Panc1 (cell line): ENCODE measurements at regions not wholly inside any gene's neighbourhood (a gene's known extent, or its start where the extent isn't known, plus 50 kb on each side); places are given as distances from the start of the nearest gene placed in this dataset.

ENCODE experiments used
- POLR2AphosphoS5 ChIP-seq: IDR thresholded peaks from 2 replicates; pipeline ENCODE4 v1.6.1; 2012; ENCODE audit warnings: mild to moderate bottlenecking, low read depth, low read length, moderate library complexity
- SIN3A ChIP-seq: IDR thresholded peaks from 2 replicates; pipeline ENCODE4 v1.6.1; 2012; ENCODE audit warnings: low read depth, mild to moderate bottlenecking, low read length, moderate library complexity, borderline replicate concordance; ENCODE audit not compliant: insufficient read depth
- TCF7L2 ChIP-seq: IDR thresholded peaks from 2 replicates; pipeline ENCODE4 v1.6.1; 2011; ENCODE audit warnings: mild to moderate bottlenecking, low read depth, low read length, inconsistent platforms
- TF ChIP-seq, protein P1 (sequence below), 2 experiments: IDR thresholded peaks; 2 replicates each; pipeline ENCODE4 v1.6.1; 2011 to 2012; ENCODE audit warnings: low read depth in 2 of 2, control low read depth in 1 of 2, low read length in 1 of 2, mild to moderate bottlenecking in 1 of 2, moderate library complexity in 1 of 2; ENCODE audit not compliant: insufficient read depth in 1 of 2
- TF ChIP-seq, protein P2 (sequence below): fragments of 450-650 bp; IDR thresholded peaks from 2 replicates; pipeline ENCODE4 v1.5.1; 2017; ENCODE audit warnings: mild to moderate bottlenecking

DNA sequence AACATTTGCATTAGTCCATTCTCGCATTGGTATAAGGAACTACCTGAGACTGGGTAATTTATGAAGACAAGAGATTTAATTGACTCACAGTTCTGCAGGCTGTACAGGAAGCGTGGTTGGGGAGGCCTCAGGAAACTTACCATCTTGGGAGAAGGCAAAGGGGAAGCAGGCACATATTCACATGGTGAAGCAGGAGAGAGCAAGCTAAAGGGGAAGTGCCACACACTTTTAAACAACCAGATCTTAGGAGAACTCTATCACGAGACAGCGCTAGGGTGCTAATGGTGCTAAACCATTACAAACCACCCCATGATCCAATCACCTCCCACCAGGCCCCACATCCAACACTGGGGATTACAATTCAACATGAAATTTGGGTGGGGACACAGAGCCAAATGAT is 201.7 kb upstream of the MGAT5 start:
- TF ChIP-seq, protein P1, sequence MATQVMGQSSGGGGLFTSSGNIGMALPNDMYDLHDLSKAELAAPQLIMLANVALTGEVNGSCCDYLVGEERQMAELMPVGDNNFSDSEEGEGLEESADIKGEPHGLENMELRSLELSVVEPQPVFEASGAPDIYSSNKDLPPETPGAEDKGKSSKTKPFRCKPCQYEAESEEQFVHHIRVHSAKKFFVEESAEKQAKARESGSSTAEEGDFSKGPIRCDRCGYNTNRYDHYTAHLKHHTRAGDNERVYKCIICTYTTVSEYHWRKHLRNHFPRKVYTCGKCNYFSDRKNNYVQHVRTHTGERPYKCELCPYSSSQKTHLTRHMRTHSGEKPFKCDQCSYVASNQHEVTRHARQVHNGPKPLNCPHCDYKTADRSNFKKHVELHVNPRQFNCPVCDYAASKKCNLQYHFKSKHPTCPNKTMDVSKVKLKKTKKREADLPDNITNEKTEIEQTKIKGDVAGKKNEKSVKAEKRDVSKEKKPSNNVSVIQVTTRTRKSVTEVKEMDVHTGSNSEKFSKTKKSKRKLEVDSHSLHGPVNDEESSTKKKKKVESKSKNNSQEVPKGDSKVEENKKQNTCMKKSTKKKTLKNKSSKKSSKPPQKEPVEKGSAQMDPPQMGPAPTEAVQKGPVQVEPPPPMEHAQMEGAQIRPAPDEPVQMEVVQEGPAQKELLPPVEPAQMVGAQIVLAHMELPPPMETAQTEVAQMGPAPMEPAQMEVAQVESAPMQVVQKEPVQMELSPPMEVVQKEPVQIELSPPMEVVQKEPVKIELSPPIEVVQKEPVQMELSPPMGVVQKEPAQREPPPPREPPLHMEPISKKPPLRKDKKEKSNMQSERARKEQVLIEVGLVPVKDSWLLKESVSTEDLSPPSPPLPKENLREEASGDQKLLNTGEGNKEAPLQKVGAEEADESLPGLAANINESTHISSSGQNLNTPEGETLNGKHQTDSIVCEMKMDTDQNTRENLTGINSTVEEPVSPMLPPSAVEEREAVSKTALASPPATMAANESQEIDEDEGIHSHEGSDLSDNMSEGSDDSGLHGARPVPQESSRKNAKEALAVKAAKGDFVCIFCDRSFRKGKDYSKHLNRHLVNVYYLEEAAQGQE (IDR thresholded peaks at IDR 0.05; ENCODE audit: insufficient read depth in 1 of 2, low read depth in 2 of 2, low read length in 1 of 2) = no peak
- TF ChIP-seq, protein P2, sequence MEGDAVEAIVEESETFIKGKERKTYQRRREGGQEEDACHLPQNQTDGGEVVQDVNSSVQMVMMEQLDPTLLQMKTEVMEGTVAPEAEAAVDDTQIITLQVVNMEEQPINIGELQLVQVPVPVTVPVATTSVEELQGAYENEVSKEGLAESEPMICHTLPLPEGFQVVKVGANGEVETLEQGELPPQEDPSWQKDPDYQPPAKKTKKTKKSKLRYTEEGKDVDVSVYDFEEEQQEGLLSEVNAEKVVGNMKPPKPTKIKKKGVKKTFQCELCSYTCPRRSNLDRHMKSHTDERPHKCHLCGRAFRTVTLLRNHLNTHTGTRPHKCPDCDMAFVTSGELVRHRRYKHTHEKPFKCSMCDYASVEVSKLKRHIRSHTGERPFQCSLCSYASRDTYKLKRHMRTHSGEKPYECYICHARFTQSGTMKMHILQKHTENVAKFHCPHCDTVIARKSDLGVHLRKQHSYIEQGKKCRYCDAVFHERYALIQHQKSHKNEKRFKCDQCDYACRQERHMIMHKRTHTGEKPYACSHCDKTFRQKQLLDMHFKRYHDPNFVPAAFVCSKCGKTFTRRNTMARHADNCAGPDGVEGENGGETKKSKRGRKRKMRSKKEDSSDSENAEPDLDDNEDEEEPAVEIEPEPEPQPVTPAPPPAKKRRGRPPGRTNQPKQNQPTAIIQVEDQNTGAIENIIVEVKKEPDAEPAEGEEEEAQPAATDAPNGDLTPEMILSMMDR = no peak
- TF ChIP-seq POLR2AphosphoS5 (no peak), TCF7L2 (no peak), SIN3A (no peak)
